Spleen (tissue), 7 donors: ENCODE measurements at regions not wholly inside any gene's neighbourhood (a gene's known extent, or its start where the extent isn't known, plus 50 kb on each side); places are given as distances from the start of the nearest gene placed in this dataset.

Source experiments
- CTCF ChIP-seq, 11 experiments: fragments of 200-600 bp in 7 of 11; fragments of 450-650 bp in 4 of 11; sonication (generic) in 4 of 11; IDR thresholded peaks in 8 of 11; conservative IDR thresholded peaks in 3 of 11; 1 replicate in 7 of 11; 2 replicates in 4 of 11; pipeline versions ENCODE4 v1.4.0 to v1.8.0; 2016 to 2021; ENCODE audit warnings: antibody characterized with exemption in 11 of 11, inconsistent platforms in 4 of 11, mild to moderate bottlenecking in 1 of 11
- POLR2A ChIP-seq, 3 donors: fragments of 450-650 bp; IDR thresholded peaks; one replicate each; pipeline ENCODE4 v1.5.1; 2017; ENCODE audit warnings: antibody characterized with exemption in 3 of 3, mild to moderate bottlenecking in 1 of 3
- donor health status: DM: no; HTN: no; CAD: no; lungs with moderate emphysema.
- donor health status: DM: no; HTN: no; CAD: no.
- donor health status: DM: no; HTN: no; CAD: no.

GRCh38 chr6:144922120-144922722 is 637.1 kb downstream of the UTRN start:
- no peak for TF ChIP-seq CTCF (IDR thresholded peaks at IDR 0.05 in 8 of 11, conservative IDR thresholded peaks at IDR 0.05 in 3 of 11)
- TF ChIP-seq POLR2A (IDR thresholded peaks at IDR 0.05): no peak
